Non-pigmented ciliary epithelial cell (primary cell): ENCODE measurements at regions not wholly inside any gene's neighbourhood (a gene's known extent, or its start where the extent isn't known, plus 50 kb on each side); places are given as distances from the start of the nearest gene placed in this dataset.

Source experiments
- DNase-seq: peaks from one replicate; pipeline ENCODE4 v3.0.0-alpha.2; 2010; ENCODE audit warnings: low read depth

DNA sequence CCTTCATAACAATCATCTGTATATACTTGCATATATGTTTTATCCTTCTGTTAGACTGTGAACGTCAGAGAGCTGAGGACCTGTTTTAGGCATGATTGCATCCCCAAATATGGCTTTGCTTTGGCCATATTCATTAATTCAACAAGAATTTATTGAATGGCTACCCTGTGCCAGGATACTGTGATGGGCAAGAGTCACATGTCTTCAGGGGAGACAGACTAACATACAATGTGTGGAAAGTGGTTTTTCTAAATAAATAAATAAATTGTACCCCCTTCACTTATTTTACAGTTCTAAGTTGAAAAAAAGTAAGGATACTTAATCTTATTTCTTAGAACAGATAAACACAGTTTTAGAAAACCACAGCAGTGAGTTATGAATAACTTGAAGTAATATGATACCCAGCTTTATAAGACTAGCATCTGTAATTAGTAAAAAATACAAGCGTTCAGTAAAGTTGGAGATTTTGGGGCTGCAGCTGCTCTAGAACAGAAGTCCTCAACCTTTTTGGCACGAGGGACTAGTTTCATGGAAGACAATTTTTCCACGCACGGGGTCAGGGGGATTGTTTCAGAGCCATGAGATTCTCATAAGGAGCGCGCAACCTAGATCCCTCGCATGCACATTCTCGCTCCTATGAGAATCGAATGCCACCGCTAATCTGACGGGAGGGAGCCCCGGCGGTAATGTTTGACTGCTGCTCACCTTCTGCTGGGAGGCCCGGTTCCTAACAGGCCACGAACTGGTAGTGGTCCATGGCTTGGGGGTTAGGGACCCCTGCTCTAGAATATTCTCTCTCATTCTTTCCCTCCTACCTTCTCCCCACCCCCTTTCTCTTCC, 89.4 kb upstream of the MTPN start:
- DNase-seq: no peak

DNA sequence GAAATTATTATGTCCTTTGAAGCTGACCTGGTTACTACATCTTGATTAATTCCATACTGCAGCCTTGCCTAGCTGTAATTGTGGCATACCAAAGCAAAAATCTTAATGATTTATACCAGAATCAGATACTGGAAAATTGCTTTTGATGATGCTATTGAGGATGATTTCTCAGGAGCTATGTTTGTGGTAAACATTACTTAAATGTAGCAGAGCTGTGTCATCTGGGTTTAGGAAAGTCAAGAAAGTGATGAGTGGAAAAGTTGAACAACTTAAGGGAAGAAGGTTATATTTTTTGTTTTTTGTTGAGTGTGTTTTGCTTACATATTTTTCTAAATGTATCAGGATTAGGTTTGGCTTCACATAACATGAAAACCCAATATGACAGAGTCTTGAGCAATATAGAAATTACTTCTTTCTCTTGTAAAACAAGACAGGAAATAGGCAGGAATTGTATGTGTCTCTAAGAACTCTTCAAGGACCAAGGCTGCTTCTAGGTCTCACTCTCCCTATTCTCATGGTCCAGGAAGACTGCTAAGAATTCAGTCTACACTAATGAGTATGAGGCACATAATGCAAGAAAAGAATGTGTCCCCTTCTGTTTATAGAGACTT, 87.6 kb upstream of the MTPN start:
- no peak for DNase-seq

GRCh38 chr7:136064081-136064480, 86.9 kb upstream of the MTPN start:
- no peak for DNase-seq

- DNase-seq: no peak
Observed at GRCh38 chr7:136063326-136063666, 86.1 kb upstream of the MTPN start.

GRCh38 chr7:136062625-136063325, 85.6 kb upstream of the MTPN start:
- DNase-seq: no peak

DNA sequence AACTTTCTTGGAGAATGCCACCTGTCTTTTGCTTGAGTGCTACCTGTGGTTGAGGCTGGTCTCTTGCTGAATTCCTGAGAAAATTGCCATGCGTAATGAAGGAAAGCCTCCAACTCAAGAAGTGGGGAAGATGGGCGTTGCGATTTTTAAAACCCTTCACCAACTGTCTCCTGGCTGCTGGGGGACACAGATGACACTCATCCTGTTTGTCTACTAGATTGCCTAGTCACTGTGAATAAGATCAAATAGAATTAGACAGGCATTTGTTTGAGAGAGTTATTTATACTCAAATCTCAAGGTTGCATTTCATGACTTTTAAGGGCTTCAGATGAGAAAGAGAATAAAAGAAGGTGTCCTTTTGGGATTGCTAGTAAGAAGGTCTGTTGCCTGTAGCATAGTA, 84.3 kb upstream of the MTPN start:
- no peak for DNase-seq

DNA sequence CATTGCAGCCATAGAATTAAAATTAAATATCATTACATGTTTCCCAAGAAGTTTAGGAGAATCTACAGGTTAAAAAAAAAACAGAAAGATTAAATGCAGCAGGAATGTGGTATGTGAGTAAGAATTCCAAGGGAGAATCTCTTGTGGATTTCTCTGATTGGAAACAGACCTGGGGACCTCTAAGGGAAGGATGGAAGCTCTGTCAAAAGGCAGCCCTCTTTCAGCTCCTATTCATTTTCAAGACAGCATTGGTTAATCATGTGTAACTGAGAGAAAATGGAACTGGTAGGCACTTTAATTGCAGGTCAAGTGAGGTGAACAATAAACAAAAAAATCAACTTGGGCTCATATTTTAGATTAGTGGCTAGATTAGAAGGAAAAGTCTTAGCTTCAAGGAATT, 81.4 kb upstream of the MTPN start:
- DNase-seq: no peak

GRCh38 chr7:136057509-136057908, 80.3 kb upstream of the MTPN start:
- DNase-seq: no peak

DNA sequence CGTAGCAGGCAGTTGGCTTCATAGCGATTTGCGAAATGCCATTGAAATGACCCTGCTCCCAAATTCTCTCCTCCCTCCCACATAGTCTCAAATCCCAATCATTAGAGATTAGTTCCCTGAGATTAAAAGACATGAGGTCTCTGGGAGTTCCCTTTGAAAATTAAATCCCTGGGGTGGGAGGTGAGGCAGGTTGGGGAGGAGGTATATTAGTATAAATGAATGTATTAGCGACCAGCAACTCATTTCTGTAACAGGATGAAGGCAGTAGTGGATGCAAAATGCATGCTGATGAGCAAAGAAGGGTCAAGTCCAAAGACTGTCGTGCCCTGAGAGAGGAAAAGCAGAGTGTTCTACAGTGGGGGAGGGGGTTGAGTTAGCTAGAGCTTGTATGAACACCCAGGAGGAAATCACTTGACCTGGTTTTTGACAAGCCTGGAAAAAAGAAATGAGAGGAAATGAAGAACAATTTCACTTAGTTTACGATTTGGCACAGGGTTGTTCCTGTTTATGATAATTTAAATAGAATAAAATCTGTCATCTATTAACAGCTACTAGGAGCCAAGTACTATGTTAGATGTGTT, 79.6 kb upstream of the MTPN start:
- DNase-seq: no peak

GRCh38 chr7:136055266-136055665, 78.1 kb upstream of the MTPN start:
- DNase-seq: no peak

- no peak for DNase-seq
Observed at GRCh38 chr7:136053689-136054485, 76.7 kb upstream of the MTPN start.

GRCh38 chr7:136051203-136051928, 74.2 kb upstream of the MTPN start:
- no peak for DNase-seq

DNA sequence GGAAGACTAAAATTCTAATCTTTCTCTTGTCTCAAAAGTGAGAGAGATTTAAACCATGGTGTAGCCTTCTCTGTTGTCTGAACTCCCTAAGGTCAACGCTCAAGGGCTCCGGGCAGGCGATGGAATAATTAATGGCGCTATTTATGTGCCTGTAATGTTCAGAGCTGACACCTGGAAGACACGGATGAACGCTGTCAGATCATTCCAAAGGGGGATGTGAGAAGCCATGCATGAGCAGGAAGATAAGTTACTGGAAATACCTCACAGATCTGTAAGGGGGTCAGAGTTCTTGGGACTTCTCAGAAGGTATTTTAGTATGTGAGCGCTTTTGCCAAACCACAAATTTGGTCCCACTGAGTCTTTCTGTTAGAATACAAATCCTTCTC, 73.3 kb upstream of the MTPN start:
- no peak for DNase-seq

DNA sequence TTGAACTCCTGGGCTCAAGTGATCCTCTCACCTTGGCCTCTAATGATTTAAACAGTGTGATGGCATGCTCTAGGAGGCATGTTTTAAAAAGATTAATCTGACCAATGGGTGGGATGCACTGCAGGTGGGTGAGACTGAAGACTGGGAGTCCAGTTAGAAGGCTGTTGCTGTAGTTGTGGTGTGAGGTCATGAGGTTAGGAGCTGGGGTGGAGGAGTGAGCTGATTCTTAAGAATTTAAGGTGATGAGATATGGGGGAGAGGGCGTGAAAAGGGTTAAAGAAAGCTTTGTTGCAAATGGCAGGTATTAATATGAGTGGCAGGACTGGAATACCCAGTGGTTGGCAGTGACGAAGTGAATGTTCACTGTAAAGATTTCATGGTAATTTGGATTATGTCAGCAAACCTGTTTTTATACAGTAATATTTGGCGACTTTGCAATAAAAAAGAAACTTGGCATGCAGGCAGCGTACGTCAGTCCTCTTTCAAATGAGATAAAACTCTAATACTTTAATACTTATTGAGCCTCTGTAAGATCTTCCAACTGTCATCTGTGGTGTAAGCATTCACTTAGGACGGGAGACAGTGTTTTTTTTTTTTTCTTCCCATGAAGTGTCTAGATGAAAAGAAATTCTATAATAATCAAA, 72.8 kb upstream of the MTPN start:
- DNase-seq: no peak

DNA sequence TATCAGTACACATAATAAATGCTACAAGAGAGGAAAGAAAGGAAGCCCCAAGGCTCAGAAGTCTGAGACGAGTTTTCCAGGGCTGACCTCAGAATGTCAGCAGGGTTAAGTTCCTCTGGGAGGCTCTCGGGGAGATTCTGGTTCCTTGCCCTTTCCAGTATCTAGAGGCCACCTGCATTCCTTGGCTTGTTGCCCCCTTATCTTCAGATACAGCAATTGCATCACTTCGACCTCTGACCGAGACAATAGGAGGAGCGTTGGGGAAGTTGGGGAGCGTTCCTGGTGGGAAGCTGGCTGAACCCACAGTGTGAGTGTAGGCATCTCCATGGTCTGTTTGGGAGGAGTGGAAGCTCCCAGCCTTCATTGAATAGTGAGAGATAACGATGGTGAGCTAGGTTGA, 72.0 kb upstream of the MTPN start:
- no peak for DNase-seq

DNA sequence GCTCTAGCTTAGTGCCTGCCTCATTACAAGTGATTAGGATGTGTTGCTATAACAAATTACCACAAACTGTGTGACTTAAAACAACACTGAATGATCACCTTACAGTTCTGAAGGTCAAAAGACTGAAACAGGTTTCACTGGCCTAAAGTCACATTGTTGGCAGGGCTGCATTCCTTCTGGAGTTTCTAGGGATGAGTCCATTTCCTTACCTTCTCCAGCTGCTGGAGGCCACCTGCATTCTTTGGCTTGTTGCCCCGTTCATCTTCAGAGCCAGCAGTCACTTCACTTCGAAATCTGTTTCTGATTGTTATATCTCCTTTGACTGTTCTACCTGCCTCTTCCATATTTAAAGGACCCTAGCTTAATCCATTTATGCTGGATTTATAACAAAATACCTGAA, 69.4 kb upstream of the MTPN start:
- DNase-seq: no peak

GRCh38 chr7:136045992-136046391, 68.8 kb upstream of the MTPN start:
- DNase-seq: no peak

GRCh38 chr7:136045181-136045580, 68.0 kb upstream of the MTPN start:
- no peak for DNase-seq

GRCh38 chr7:136039577-136040345, 62.6 kb upstream of the MTPN start:
- DNase-seq: no peak

DNA sequence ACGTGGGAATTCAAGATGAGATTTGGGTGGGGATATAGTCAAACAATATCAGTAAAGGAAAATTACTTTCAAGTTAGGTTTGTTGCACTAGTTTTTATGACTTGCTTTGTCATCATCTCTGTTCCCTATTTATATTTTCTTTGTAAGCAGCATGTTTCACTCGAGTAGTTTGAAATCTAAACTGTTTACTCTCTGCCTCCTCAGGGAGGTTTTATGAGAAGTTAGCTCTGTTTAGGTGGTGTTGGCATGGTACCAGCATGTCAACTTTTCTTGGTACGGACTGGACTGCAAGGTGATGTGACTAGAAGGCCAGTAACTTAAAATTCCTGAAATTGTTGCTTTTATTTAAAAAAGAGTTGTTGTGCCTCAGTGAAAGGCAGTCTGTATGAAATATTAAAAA, 59.2 kb upstream of the MTPN start:
- no peak for DNase-seq
